ENCODE measurements at regions not wholly inside any gene's neighbourhood (a gene's known extent, or its start where the extent isn't known, plus 50 kb on each side); places are given as distances from the start of the nearest gene placed in this dataset.

GRCh38 chr2:238771639-238772038, 76.2 kb upstream of the TWIST2 start:
- TF ChIP-seq CTCF (IDR thresholded peaks at IDR 0.05) (no peak), POLR2A (IDR thresholded peaks at IDR 0.05) (no peak)
